ENCODE measurements at regions not wholly inside any gene's neighbourhood (a gene's known extent, or its start where the extent isn't known, plus 50 kb on each side); places are given as distances from the start of the nearest gene placed in this dataset.

GRCh38 chr2:2614452-2614851, 283.4 kb upstream of the MYT1L start:
- intact Hi-C loops (cut with DNase I) = no loop called here
- H3K4me3 ChIP-seq = no peak overlapping the region
- WGBS = 59% methylated on average over 9 of the region's 9 CpGs
- no peaks in the 10 kb centered on the region for H3K4me1 ChIP-seq (replicated peaks)
- no peak overlapping the region for H3K27ac ChIP-seq
- no peaks in the 10 kb centered on the region for H3K36me3 ChIP-seq
- no peaks in the 10 kb centered on the region for H3K9me3 ChIP-seq
- DNase-seq (ENCODE audit: low spot score) = no peak
- no peaks in the 10 kb centered on the region for H3K27me3 ChIP-seq (replicated peaks; ENCODE audit: insufficient read depth)
- no peak for TF ChIP-seq CTCF (IDR thresholded peaks at IDR 0.05)

- WGBS = 21% methylated on average over 23 of the region's 34 CpGs
- Histone ChIP-seq H3K4me3 (peak overlapping the region; percentile 32 to 34), H3K4me1 (replicated peaks) (no peaks in the 10 kb centered on the region), H3K27ac (peak overlapping the region; percentile 56 to 70), H3K9me3 (no peaks in the 10 kb centered on the region), H3K27me3 (replicated peaks; ENCODE audit: insufficient read depth) (no peaks in the 10 kb centered on the region), H3K36me3 (no peaks in the 10 kb centered on the region)
- DNase-seq (ENCODE audit: low spot score) = peak; percentile 84
- TF ChIP-seq POLR2AphosphoS5 (IDR thresholded peaks at IDR 0.05) = peak; percentile 94
- peak in 2 of 4 experiments; percentile 8 to 11 for TF ChIP-seq CTCF (IDR thresholded peaks at IDR 0.05)
- no peak for TF ChIP-seq POLR2A (IDR thresholded peaks at IDR 0.05)
- intact Hi-C loops (cut with DNase I) = no loop called here
Observed at GRCh38 chr2:2613279-2614199, 282.5 kb upstream of the MYT1L start.

GRCh38 chr2:2610751-2611150, 279.7 kb upstream of the MYT1L start:
- Histone ChIP-seq H3K4me3 (no peak overlapping the region), H3K36me3 (no peaks in the 10 kb centered on the region), H3K27ac (no peak overlapping the region), H3K27me3 (replicated peaks; ENCODE audit: insufficient read depth) (no peaks in the 10 kb centered on the region), H3K4me1 (replicated peaks) (no peaks in the 10 kb centered on the region), H3K9me3 (no peaks in the 10 kb centered on the region)
- no peak for DNase-seq (ENCODE audit: low spot score)
- intact Hi-C loops (cut with DNase I) = no loop called here
- TF ChIP-seq CTCF (IDR thresholded peaks at IDR 0.05) = no peak
- no peak for TF ChIP-seq POLR2A (IDR thresholded peaks at IDR 0.05)
- no peak for TF ChIP-seq POLR2AphosphoS5 (IDR thresholded peaks at IDR 0.05)

- DNase-seq (ENCODE audit: low spot score) = no peak
- Histone ChIP-seq H3K9me3 (no peaks in the 10 kb centered on the region), H3K4me3 (no peak overlapping the region), H3K4me1 (replicated peaks) (no peaks in the 10 kb centered on the region), H3K27me3 (replicated peaks; ENCODE audit: insufficient read depth) (no peaks in the 10 kb centered on the region), H3K36me3 (no peaks in the 10 kb centered on the region), H3K27ac (no peak overlapping the region)
- WGBS = 30% methylated on average over 8 of the region's 8 CpGs
- intact Hi-C loops (cut with DNase I) = no loop called here
- TF ChIP-seq POLR2A (IDR thresholded peaks at IDR 0.05) (no peak), POLR2AphosphoS5 (IDR thresholded peaks at IDR 0.05) (no peak), CTCF (IDR thresholded peaks at IDR 0.05) (no peak)
Observed at GRCh38 chr2:2600366-2600765, 269.3 kb upstream of the MYT1L start.

GRCh38 chr2:2599441-2599840, 268.4 kb upstream of the MYT1L start:
- intact Hi-C loops (cut with DNase I) = no loop called here
- Histone ChIP-seq H3K4me3 (no peak overlapping the region), H3K4me1 (replicated peaks) (no peaks in the 10 kb centered on the region), H3K27me3 (replicated peaks; ENCODE audit: insufficient read depth) (no peaks in the 10 kb centered on the region), H3K36me3 (no peaks in the 10 kb centered on the region), H3K27ac (no peak overlapping the region), H3K9me3 (no peaks in the 10 kb centered on the region)
- no peak for TF ChIP-seq CTCF (IDR thresholded peaks at IDR 0.05)
- no peak for TF ChIP-seq POLR2AphosphoS5 (IDR thresholded peaks at IDR 0.05)
- no peak for TF ChIP-seq POLR2A (IDR thresholded peaks at IDR 0.05)
- 88% methylated on average over 8 of the region's 8 CpGs for WGBS
- DNase-seq (ENCODE audit: low spot score) = no peak
